Thymus (tissue), 11 donors: ENCODE measurements at regions not wholly inside any gene's neighbourhood (a gene's known extent, or its start where the extent isn't known, plus 50 kb on each side); places are given as distances from the start of the nearest gene placed in this dataset.
"Not testable (repeated sequence)": the region's sequence is repeated elsewhere in the genome, so short reads cannot be mapped to it uniquely, and the experiment has no call there.

Experiments
- DNase-seq, 9 donors: peaks; one replicate each; pipeline ENCODE4 v3.0.0-alpha.2; 2013; ENCODE audit warnings: low spot score in 9 of 9, low read depth in 6 of 9, missing footprints in 1 of 9
- H3K27ac ChIP-seq, 2 donors: one replicate each; pipeline ENCODE4 v1.5.1; 2013; ENCODE audit warnings: control low read depth in 1 of 2, low read depth in 1 of 2, low read length in 1 of 2, mild to moderate bottlenecking in 1 of 2, moderate library complexity in 1 of 2
- H3K27me3 ChIP-seq, 2 donors: one replicate each; pipeline ENCODE4 v1.5.1; 2013; ENCODE audit warnings: low read length in 1 of 2; ENCODE audit not compliant: control insufficient read depth in 2 of 2, insufficient read depth in 1 of 2
- H3K36me3 ChIP-seq, 2 donors: one replicate each; pipeline ENCODE4 v1.5.1; 2013; ENCODE audit warnings: low read length in 1 of 2, mild to moderate bottlenecking in 1 of 2, moderate library complexity in 1 of 2; ENCODE audit not compliant: control insufficient read depth in 2 of 2, insufficient read depth in 2 of 2
- H3K4me1 ChIP-seq, 2 donors: one replicate each; pipeline ENCODE4 v1.5.1; 2013; ENCODE audit warnings: low read length in 2 of 2; ENCODE audit not compliant: control insufficient read depth in 2 of 2, insufficient read depth in 2 of 2
- H3K4me3 ChIP-seq, 2 donors: one replicate each; pipeline ENCODE4 v1.5.1; 2013; ENCODE audit warnings: low read length in 2 of 2, control low read depth in 1 of 2, mild to moderate bottlenecking in 1 of 2
- H3K9me3 ChIP-seq, 2 donors: one replicate each; pipeline ENCODE4 v1.5.1; 2013; ENCODE audit warnings: low read length in 1 of 2, mild to moderate bottlenecking in 1 of 2; ENCODE audit not compliant: control insufficient read depth in 2 of 2, insufficient read depth in 1 of 2
- WGBS: extraction: QIAGEN DNeasy Blood & Tissue Kit; methylation state at CpG from one replicate; pipeline ENCODE4 v1.1.7; 2013; 5-methylcytosine and 5-hydroxymethylcytosine counted together
- donor health status: healthy.

DNA sequence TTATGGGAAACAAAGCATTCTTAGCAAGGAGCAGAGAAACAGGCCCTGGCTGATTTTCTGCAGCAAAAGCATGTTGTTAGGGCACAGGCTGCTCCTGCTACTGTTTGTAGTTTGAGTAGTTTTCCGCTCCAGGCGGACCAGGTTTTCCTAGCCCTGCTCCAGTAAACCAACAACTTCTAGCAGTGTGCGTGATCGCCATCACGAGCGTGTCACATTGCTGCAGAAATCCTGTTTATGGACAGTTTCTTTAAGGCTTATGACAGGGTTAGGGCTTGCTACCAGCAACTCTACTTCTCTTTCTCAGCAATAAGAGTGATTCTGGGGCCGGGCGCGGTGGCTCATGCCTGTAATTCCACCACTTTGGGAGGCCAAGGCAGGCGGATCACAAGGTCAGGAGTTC lies 803.9 kb upstream of the CDH10 start:
- 94% methylated on average over 10 of the region's 10 CpGs for WGBS
- Histone ChIP-seq H3K9me3 (no peaks in the 10 kb centered on the region), H3K27ac (no peak overlapping the region), H3K4me1 (no peaks in the 10 kb centered on the region), H3K36me3 (no peaks in the 10 kb centered on the region), H3K27me3 (no peaks in the 10 kb centered on the region), H3K4me3 (no peak overlapping the region)
- DNase-seq, result no peak

DNA sequence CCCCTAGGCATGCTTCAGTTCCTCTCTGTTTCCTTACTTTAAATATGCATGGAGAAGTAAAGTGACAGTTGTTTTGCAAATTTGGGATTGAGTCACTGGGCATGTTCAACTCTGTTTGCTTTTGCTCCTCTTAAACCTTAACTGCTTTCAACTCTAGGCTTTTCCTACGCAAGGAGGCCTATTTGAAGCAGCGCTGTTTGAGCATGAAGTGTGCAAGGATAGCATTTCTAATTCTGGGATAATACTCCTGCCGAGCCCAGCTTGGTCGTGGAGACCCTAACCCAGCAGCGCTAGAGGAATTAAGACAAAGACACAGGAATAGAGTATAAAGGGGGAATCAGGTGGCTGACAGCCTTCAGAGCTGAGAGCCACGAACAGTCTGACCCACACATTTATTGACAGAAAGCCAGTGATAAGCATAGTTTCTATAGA lies 803.4 kb upstream of the CDH10 start:
- WGBS, result 87% methylated on average over 6 of the region's 6 CpGs
- no peak overlapping the region for H3K27ac ChIP-seq
- H3K4me3 ChIP-seq, result no peak overlapping the region
- no peaks in the 10 kb centered on the region for H3K4me1 ChIP-seq
- no peak for DNase-seq
- H3K27me3 ChIP-seq, result no peaks in the 10 kb centered on the region
- H3K36me3 ChIP-seq, result no peaks in the 10 kb centered on the region
- H3K9me3 ChIP-seq, result no peaks in the 10 kb centered on the region

DNA sequence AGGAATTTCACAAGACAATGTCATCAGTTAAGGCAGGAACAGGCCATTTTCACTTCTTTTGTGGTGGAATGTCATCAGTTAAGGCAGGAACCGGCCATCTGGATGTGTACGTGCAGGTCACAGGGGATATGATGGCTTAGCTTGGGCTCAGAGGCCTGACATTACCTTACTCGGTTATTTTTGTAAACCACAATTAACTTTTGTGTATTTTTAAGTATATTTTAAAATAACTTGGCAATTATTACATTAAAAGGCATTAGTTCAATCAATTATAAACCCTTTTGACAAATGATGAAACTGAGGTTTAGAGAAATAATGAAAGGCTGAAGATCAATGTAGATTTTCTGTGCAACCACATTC lies 801.3 kb upstream of the CDH10 start:
- WGBS, result 86% methylated on average over 3 of the region's 3 CpGs
- not testable (repeated sequence) for H3K36me3 ChIP-seq, H3K4me1 ChIP-seq, H3K27ac ChIP-seq, H3K4me3 ChIP-seq, DNase-seq, H3K9me3 ChIP-seq, H3K27me3 ChIP-seq

DNA sequence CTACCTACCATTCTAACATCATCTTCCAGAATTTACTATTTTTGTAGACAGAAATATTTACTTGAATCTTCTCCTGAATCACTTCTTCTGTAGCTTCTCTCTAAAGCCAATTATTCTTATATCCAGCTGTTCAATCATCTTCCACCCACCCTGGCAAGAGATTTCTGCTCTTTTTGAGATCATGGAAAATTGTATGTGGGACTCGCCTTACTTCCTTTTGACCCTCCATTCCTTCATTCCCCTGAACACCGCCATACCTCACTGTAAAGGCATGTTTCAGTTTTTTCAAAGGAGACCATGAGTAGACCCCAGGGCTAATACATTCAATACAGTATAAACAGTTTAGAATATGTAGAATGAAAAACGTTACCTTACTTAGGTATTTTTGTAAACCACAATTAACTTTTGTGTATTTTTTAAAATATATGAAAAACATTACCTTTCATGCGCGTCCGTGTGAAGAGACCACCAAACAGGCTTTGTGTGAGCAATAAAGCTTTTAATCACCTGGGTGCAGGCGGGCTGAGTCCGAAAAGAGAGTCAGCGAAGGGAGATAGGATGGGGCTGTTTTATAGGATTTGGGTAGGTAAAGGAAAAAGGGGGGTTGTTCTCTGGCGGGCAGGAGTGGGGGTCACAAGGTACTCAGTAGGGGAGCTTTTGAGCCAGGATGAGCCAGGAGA lies 800.7 kb upstream of the CDH10 start:
- H3K36me3 ChIP-seq, H3K27me3 ChIP-seq, DNase-seq, H3K4me3 ChIP-seq, H3K27ac ChIP-seq, H3K4me1 ChIP-seq, H3K9me3 ChIP-seq: not testable (repeated sequence)
- WGBS, result 96% methylated on average over 10 of the region's 10 CpGs

DNA sequence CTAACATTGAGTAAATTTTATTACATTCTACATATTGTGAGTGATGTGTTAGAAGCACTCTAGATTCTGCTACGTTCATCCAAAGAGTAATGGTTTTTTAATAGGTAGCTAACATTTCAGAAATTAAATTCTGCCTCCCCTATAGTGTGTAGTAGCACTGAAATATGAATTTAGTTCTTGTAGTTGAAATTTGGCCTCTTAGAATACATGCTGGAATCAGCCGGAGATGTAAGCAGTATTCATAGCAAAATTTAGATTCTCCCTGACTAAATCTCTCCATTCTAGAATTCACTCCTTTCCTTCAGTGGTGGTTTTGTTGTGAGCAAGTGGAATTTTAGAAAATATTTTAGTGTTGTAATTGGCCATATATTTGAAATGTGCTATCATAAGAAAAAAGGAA lies 799.9 kb upstream of the CDH10 start:
- Histone ChIP-seq H3K27ac (no peak overlapping the region), H3K4me1 (no peaks in the 10 kb centered on the region), H3K4me3 (no peak overlapping the region), H3K9me3 (no peaks in the 10 kb centered on the region), H3K27me3 (no peaks in the 10 kb centered on the region), H3K36me3 (no peaks in the 10 kb centered on the region)
- WGBS, result 91% methylated on average over 2 of the region's 2 CpGs
- no peak for DNase-seq

DNA sequence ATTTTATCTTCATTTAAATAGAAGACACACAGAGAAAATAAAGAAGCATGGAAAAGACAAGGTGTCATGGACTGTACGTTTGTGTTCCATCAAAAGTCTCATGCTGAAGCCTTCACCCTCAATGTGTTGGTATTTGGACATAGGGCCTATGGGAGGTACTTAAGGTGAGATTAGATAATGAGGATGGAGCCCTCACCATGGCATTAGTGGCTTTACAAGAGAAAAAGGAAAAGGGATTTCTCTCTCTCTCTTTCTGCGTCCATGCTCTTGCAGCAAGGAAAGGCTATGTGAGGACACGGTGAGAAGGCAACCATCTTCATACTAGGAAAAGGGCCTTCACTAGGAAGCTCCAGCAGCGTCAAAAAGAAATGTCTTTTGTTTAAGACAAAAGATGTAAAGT lies 797.0 kb upstream of the CDH10 start:
- WGBS, result 93% methylated on average over 4 of the region's 4 CpGs

DNA sequence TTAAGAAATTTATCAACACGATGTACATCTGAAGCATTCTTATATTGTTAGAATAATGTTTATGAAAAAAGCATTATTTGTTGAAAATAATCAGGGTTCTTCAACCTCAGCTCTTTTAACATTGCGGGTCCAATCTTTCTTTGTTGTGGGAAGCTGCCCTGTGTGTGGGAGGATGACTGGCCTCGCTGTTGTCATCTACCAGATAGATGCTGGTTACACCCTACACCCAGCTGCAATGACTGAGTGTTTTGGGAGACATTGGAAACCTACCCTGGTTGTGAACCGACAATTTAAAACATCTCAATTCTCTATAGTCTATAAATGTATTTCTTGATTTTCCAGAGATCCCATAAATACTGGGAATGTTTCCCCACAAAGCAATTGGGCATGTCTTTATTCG lies 794.2 kb upstream of the CDH10 start:
- no peaks in the 10 kb centered on the region for H3K36me3 ChIP-seq
- no peaks in the 10 kb centered on the region for H3K27me3 ChIP-seq
- H3K27ac ChIP-seq, result no peak overlapping the region
- no peaks in the 10 kb centered on the region for H3K4me1 ChIP-seq
- no peak overlapping the region for H3K4me3 ChIP-seq
- no peaks in the 10 kb centered on the region for H3K9me3 ChIP-seq
- no peak for DNase-seq
- 92% methylated on average over 5 of the region's 5 CpGs for WGBS

More for the DNA sequence above, 797.0 kb upstream of the CDH10 start:
- no peak overlapping the region for H3K27ac ChIP-seq
- no peaks in the 10 kb centered on the region for H3K36me3 ChIP-seq
- no peaks in the 10 kb centered on the region for H3K4me1 ChIP-seq
- H3K27me3 ChIP-seq, result no peaks in the 10 kb centered on the region
- no peaks in the 10 kb centered on the region for H3K9me3 ChIP-seq
- H3K4me3 ChIP-seq, result no peak overlapping the region
- DNase-seq, result no peak

DNA sequence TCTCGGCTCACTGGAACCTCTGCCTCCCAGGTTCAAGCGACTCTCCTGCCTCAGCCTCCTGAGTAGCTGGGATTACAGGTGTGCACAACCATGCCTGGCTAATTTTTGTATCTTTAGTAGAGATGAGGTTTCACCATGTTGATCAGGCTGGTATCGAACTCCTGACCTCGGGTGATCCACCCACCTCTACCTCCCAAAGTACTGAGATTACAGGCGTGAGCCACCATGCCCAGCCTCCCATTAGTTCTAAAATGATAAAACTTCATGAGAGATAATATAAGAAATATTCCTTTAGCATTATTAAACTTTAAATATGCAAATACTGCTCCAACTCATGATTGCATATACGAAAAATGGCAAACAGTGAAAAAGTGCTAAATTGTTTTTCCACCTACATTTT lies 793.6 kb upstream of the CDH10 start:
- not testable (repeated sequence) for DNase-seq, H3K4me3 ChIP-seq, H3K27me3 ChIP-seq, H3K36me3 ChIP-seq, H3K27ac ChIP-seq, H3K9me3 ChIP-seq, H3K4me1 ChIP-seq
- 97% methylated on average over 6 of the region's 6 CpGs for WGBS

DNA sequence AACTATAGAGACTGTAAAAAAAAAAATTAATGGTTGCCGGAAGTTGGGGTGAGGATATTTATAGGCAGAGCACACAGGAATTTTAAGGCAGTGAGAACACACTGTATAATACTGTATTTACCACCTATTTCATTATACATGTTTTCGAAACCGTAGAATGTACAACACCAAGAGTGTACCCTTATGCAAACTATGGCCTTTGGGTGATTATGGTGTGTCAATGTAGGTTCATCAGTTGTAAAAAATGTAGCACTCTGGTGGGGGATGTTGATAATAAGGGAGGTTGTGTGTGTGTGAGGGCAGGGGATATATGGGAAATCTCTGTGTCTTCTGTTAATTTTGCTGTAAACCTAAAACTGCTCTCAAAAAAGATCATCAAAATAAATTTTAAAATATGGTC lies 791.7 kb upstream of the CDH10 start:
- 96% methylated on average over 3 of the region's 3 CpGs for WGBS
- Histone ChIP-seq H3K27ac (no peak overlapping the region), H3K4me1 (no peaks in the 10 kb centered on the region), H3K4me3 (no peak overlapping the region), H3K9me3 (no peaks in the 10 kb centered on the region), H3K36me3 (no peaks in the 10 kb centered on the region), H3K27me3 (no peaks in the 10 kb centered on the region)
- DNase-seq, result no peak

DNA sequence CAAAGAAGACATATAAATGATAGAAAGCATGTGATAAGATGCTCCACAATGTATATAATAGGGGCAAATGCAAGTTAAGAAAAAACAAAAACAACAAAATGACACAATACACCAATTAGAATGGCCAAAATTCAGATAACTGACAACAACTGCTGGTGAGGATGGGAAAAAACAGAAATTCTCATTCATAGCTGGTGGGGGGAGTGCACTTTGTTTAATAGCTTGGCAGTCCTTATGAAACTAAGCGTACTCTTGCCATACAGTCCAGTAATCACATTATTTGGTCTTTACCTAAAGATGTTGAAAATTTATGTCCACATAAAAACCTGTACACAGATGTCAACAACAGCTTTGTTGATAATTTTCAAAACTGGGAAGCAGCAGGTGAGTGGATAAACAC lies 791.1 kb upstream of the CDH10 start:
- Histone ChIP-seq H3K9me3 (no peaks in the 10 kb centered on the region), H3K27me3 (no peaks in the 10 kb centered on the region), H3K4me3 (no peak overlapping the region), H3K4me1 (no peaks in the 10 kb centered on the region), H3K36me3 (no peaks in the 10 kb centered on the region), H3K27ac (no peak overlapping the region)
- no peak for DNase-seq
- WGBS, result 95% methylated on average over 1 of the region's 1 CpG
